ENCODE measurements at regions not wholly inside any gene's neighbourhood (a gene's known extent, or its start where the extent isn't known, plus 50 kb on each side); places are given as distances from the start of the nearest gene placed in this dataset.

DNA sequence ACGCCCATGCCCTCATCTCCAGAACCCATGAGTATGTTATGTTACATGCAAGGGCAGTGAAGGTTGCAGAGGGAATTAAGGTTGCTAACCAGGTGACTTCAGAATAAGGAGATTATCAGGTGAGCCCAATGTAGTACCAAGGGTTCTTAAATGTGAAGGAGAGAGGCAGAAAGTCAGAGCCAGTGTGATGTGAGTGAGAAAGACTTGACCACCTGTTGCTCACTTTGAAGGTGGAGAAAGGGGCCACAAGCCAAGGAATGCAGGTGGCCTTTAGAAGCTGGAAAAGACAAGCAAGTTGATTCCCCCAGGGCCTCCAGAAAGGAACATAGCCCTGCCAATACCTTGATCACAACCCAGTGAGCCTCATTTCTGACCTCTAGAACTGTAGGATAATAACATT, 84.7 kb upstream of the CLDN14 start:
- WGBS, 2 donors = 0% methylated on average over 1 of the region's 1 CpG
- Histone ChIP-seq H3K4me1 (ENCODE audit: control insufficient read depth in 1 of 2, insufficient read depth in 2 of 2, low read length in 2 of 2) (no peaks in the 10 kb centered on the region), H3K27me3 (ENCODE audit: control insufficient read depth in 1 of 2, insufficient read depth in 2 of 2, low read length in 1 of 2) (no peaks in the 10 kb centered on the region), H3K4me3 (ENCODE audit: low read length in 2 of 2) (no peak overlapping the region), H3K27ac (ENCODE audit: low read depth in 1 of 2, low read length in 2 of 2) (no peak overlapping the region), H3K9me3 (ENCODE audit: control insufficient read depth, low read length) (peaks cover 6% of the 10 kb centered on the region), H3K36me3 (ENCODE audit: control insufficient read depth in 1 of 2, insufficient read depth in 2 of 2, low read length in 1 of 2) (no peaks in the 10 kb centered on the region)
- intact Hi-C loops (cut with DNase I) = no loop called here
- DNase-seq (no peak), ATAC-seq (ENCODE audit: low FRiP score) (no peak)

DNA sequence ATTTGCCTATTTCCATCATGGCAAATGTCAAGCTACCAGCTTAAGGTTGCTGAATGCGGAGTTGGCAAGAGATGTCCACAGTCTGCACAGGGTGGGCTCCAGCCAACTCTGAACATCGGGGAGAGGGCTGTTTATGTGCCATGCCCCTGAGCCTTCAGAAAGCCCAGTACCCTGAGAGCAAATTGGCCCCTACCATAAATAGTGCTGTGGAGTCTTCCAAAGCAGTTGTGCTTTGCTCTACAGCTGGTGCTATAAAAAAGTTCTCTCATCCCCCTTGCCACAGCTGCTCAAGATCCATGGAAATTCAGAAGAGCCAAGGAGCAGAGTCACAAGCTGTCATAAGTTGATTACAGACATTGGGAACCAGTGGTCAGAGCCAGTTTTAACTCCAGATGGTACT, 85.6 kb upstream of the CLDN14 start:
- Histone ChIP-seq H3K4me1 (ENCODE audit: control insufficient read depth in 1 of 2, insufficient read depth in 2 of 2, low read length in 2 of 2) (no peaks in the 10 kb centered on the region), H3K9me3 (ENCODE audit: control insufficient read depth, low read length) (peaks cover 6% of the 10 kb centered on the region), H3K4me3 (ENCODE audit: low read length in 2 of 2) (no peak overlapping the region), H3K27ac (ENCODE audit: low read depth in 1 of 2, low read length in 2 of 2) (no peak overlapping the region), H3K27me3 (ENCODE audit: control insufficient read depth in 1 of 2, insufficient read depth in 2 of 2, low read length in 1 of 2) (no peaks in the 10 kb centered on the region), H3K36me3 (ENCODE audit: control insufficient read depth in 1 of 2, insufficient read depth in 2 of 2, low read length in 1 of 2) (no peaks in the 10 kb centered on the region)
- 82 to 86% methylated on average over 2 of the region's 2 CpGs for WGBS, 2 donors
- ATAC-seq (ENCODE audit: low FRiP score) (no peak), DNase-seq (no peak)
- intact Hi-C loops (cut with DNase I) = no loop called here

DNA sequence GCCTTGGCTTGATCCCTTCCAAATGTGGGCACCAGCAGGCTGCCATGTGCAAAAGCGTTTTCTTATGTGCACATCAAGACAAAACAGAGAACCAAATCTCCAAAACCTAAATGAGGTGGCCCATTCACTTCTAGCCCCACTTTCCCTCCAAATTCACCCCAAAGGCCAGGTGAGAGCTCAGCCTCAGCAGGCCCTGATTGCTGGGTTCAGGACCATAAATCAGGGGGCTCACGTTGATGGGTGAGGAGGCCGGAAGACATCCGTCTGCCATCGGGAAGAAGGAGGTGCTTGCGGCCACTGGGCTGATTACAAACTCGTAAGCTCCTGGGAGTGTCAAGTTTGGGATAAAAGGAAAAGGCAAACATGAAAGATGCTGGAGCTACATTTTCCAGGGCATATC, 86.7 kb upstream of the CLDN14 start:
- H3K4me1 ChIP-seq (ENCODE audit: control insufficient read depth in 1 of 2, insufficient read depth in 2 of 2, low read length in 2 of 2) = no peaks in the 10 kb centered on the region
- peaks cover 6% of the 10 kb centered on the region for H3K9me3 ChIP-seq (ENCODE audit: control insufficient read depth, low read length)
- no peak overlapping the region for H3K4me3 ChIP-seq (ENCODE audit: low read length in 2 of 2)
- intact Hi-C loops (cut with DNase I) = no loop called here
- ATAC-seq (ENCODE audit: low FRiP score) (no peak), DNase-seq (no peak)
- WGBS, 2 donors = 36 to 56% methylated on average over 7 of the region's 7 CpGs
- no peaks in the 10 kb centered on the region for H3K27me3 ChIP-seq (ENCODE audit: control insufficient read depth in 1 of 2, insufficient read depth in 2 of 2, low read length in 1 of 2)
- no peaks in the 10 kb centered on the region for H3K36me3 ChIP-seq (ENCODE audit: control insufficient read depth in 1 of 2, insufficient read depth in 2 of 2, low read length in 1 of 2)
- H3K27ac ChIP-seq (ENCODE audit: low read depth in 1 of 2, low read length in 2 of 2) = no peak overlapping the region

DNA sequence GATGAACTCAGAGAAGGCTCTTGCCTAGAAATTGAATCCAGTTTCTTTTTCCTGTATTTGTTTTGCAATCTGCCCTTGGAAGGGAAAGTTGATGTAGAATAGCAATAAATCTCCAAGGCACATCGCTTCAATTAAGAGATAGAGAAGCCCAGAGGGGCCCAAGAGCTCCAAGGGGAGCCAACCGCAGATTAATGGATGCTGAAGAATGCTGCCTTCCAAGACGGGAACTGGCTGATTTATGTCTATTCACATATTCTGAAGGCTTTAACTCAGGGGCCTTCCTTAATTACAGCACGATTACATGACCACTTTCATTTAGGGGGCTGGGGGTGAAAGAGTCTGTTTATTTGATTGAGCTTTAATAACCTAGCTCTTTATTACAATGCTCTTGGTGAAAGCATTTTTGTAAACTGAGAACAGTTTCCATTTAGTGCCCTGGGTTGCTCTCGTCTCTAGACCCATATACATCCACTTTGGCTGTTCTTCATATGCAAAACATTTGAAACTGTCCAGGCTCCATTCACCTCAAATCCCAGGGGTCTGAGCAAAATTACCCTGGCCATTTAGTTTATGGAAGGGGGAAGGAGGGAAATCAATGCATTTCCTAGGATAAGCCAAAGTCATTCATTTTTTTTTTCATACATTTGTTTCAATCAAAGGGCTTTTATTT, 87.4 kb upstream of the CLDN14 start:
- no peaks in the 10 kb centered on the region for H3K4me1 ChIP-seq (ENCODE audit: control insufficient read depth in 1 of 2, insufficient read depth in 2 of 2, low read length in 2 of 2)
- no peak overlapping the region for H3K4me3 ChIP-seq (ENCODE audit: low read length in 2 of 2)
- H3K27me3 ChIP-seq (ENCODE audit: control insufficient read depth in 1 of 2, insufficient read depth in 2 of 2, low read length in 1 of 2) = no peaks in the 10 kb centered on the region
- WGBS, 2 donors = 24 to 35% methylated on average over 5 of the region's 5 CpGs
- no peaks in the 10 kb centered on the region for H3K36me3 ChIP-seq (ENCODE audit: control insufficient read depth in 1 of 2, insufficient read depth in 2 of 2, low read length in 1 of 2)
- peaks cover 6% of the 10 kb centered on the region for H3K9me3 ChIP-seq (ENCODE audit: control insufficient read depth, low read length)
- DNase-seq (no peak), ATAC-seq (ENCODE audit: low FRiP score) (no peak)
- intact Hi-C loops (cut with DNase I) = no loop called here
- H3K27ac ChIP-seq (ENCODE audit: low read depth in 1 of 2, low read length in 2 of 2) = no peak overlapping the region

DNA sequence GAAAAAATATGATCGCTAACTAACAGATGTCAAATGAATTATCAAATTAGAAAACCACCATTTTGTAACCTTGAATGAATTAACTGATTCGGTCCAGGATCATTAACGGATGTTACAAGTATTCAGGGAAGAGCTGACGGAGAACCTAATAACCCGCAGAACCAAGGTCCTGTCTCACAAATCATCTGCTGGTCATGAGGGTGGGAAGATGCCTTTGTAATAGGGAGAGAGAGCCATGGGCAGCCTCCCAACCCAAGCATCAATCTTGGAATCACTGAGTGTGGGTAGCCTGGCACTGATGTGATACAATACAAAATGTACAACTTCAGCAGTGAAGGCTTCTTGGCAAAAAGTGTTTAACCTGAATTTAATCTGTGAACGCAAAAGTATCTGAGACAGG, 89.6 kb upstream of the CLDN14 start:
- Histone ChIP-seq H3K27me3 (ENCODE audit: control insufficient read depth in 1 of 2, insufficient read depth in 2 of 2, low read length in 1 of 2) (no peaks in the 10 kb centered on the region), H3K36me3 (ENCODE audit: control insufficient read depth in 1 of 2, insufficient read depth in 2 of 2, low read length in 1 of 2) (no peaks in the 10 kb centered on the region), H3K4me3 (ENCODE audit: low read length in 2 of 2) (no peak overlapping the region), H3K27ac (ENCODE audit: low read depth in 1 of 2, low read length in 2 of 2) (no peak overlapping the region), H3K9me3 (ENCODE audit: control insufficient read depth, low read length) (peaks cover 4% of the 10 kb centered on the region), H3K4me1 (ENCODE audit: control insufficient read depth in 1 of 2, insufficient read depth in 2 of 2, low read length in 2 of 2) (no peaks in the 10 kb centered on the region)
- ATAC-seq (ENCODE audit: low FRiP score) (no peak), DNase-seq (no peak)
- WGBS, 2 donors = 82 to 84% methylated on average over 6 of the region's 6 CpGs
- intact Hi-C loops (cut with DNase I) = no loop called here

DNA sequence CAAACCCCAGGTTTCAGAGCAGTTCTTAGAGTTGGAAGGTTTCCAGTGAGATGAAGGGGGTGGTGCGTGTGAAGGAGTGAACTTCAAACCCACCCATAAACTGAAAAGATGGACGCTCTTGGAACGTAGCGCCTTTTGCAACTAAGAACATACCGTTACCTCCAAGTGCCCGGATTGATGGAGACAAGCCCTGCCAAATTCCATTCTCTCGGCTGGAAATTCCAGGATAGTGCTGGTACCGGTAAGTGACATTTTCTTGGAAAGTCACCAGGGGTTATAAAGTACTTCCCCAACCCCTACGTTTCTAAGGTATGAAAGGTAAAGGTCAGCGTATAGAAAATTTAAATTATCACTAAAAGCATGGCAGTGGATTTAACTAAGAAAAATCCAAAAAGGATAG, 91.6 kb upstream of the CLDN14 start:
- Histone ChIP-seq H3K9me3 (ENCODE audit: control insufficient read depth, low read length) (peaks cover 3% of the 10 kb centered on the region), H3K27ac (ENCODE audit: low read depth in 1 of 2, low read length in 2 of 2) (no peak overlapping the region), H3K4me3 (ENCODE audit: low read length in 2 of 2) (no peak overlapping the region), H3K4me1 (ENCODE audit: control insufficient read depth in 1 of 2, insufficient read depth in 2 of 2, low read length in 2 of 2) (no peaks in the 10 kb centered on the region), H3K36me3 (ENCODE audit: control insufficient read depth in 1 of 2, insufficient read depth in 2 of 2, low read length in 1 of 2) (no peaks in the 10 kb centered on the region), H3K27me3 (ENCODE audit: control insufficient read depth in 1 of 2, insufficient read depth in 2 of 2, low read length in 1 of 2) (no peaks in the 10 kb centered on the region)
- intact Hi-C loops (cut with DNase I) = no loop called here
- 22 to 26% methylated on average over 10 of the region's 10 CpGs for WGBS, 2 donors
- DNase-seq (no peak), ATAC-seq (ENCODE audit: low FRiP score) (no peak)

DNA sequence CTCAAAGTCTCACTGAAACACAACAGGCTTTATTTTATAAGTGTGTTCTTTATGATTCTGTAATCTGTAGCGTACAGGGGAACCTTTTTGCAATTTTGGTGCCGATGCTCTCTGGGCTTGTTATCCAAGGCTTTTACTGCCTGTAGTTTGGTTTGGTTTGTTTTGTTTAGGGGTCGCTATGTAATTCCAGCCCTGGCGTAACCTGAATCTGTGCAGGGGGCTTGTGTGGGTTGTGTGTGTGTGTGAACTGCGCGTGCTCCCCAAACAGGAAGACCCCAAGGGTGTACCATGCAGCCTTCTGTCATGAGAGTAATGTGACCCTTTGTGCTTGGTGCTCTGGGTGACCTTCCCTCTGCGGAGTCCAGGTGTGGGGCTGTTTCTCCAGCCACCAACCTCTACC, 92.1 kb upstream of the CLDN14 start:
- ATAC-seq (ENCODE audit: low FRiP score) (no peak), DNase-seq (no peak)
- intact Hi-C loops (cut with DNase I) = no loop called here
- H3K27me3 ChIP-seq (ENCODE audit: control insufficient read depth in 1 of 2, insufficient read depth in 2 of 2, low read length in 1 of 2) = no peaks in the 10 kb centered on the region
- no peaks in the 10 kb centered on the region for H3K4me1 ChIP-seq (ENCODE audit: control insufficient read depth in 1 of 2, insufficient read depth in 2 of 2, low read length in 2 of 2)
- H3K36me3 ChIP-seq (ENCODE audit: control insufficient read depth in 1 of 2, insufficient read depth in 2 of 2, low read length in 1 of 2) = no peaks in the 10 kb centered on the region
- H3K27ac ChIP-seq (ENCODE audit: low read depth in 1 of 2, low read length in 2 of 2) = no peak overlapping the region
- 40 to 57% methylated on average over 7 of the region's 7 CpGs for WGBS, 2 donors
- H3K4me3 ChIP-seq (ENCODE audit: low read length in 2 of 2) = no peak overlapping the region
- peaks cover 3% of the 10 kb centered on the region for H3K9me3 ChIP-seq (ENCODE audit: control insufficient read depth, low read length)

DNA sequence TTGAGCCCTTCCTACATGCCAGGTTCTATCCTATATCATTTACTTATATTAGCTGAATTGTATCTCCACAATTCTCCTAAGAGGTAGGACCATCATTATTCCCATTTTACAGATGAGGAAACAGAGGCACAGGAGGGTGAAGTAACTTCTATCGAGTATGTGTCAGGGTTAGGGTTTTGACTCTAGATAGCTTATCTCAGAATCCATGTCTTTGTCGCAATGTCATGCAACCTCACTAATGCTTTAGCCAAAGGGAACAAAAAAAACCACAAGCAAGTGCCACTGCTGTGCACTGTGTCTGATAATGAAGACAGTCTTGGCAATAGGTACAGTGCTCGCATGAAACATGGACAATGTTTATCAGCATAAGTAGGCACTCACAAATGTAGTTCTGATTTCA, 95.4 kb upstream of the CLDN14 start:
- Histone ChIP-seq H3K27me3 (ENCODE audit: control insufficient read depth in 1 of 2, insufficient read depth in 2 of 2, low read length in 1 of 2) (peaks cover 0 to 3% of the 10 kb centered on the region in 2 donors), H3K4me1 (ENCODE audit: control insufficient read depth in 1 of 2, insufficient read depth in 2 of 2, low read length in 2 of 2) (no peaks in the 10 kb centered on the region), H3K9me3 (ENCODE audit: control insufficient read depth, low read length) (peaks cover 4% of the 10 kb centered on the region), H3K4me3 (ENCODE audit: low read length in 2 of 2) (no peak overlapping the region), H3K27ac (ENCODE audit: low read depth in 1 of 2, low read length in 2 of 2) (no peak overlapping the region), H3K36me3 (ENCODE audit: control insufficient read depth in 1 of 2, insufficient read depth in 2 of 2, low read length in 1 of 2) (no peaks in the 10 kb centered on the region)
- ATAC-seq (ENCODE audit: low FRiP score) (no peak), DNase-seq (no peak)
- 77 to 85% methylated on average over 3 of the region's 3 CpGs for WGBS, 2 donors
- intact Hi-C loops (cut with DNase I) = no loop called here

DNA sequence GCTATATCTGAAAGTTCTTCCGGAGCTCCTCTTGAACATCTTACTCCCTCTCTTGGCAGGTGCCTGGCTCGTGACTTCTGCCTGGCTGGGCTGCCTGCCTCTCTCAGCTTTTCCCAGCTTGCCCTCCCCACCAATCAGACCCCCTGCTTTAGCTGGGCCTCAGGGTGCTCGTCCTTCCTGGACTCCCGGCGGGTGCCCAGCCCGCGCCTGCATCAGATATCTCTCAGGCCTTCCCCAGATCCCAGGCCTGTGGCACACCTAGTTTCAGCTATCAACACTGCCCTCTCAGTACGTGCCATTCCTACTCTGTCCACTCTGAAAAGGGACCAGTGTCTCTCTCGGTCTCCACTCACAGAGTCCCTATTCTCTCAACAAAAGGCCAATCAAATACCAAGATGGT, 96.5 kb upstream of the CLDN14 start:
- Histone ChIP-seq H3K9me3 (ENCODE audit: control insufficient read depth, low read length) (peaks cover 4% of the 10 kb centered on the region), H3K4me3 (ENCODE audit: low read length in 2 of 2) (no peak overlapping the region), H3K27ac (ENCODE audit: low read depth in 1 of 2, low read length in 2 of 2) (no peak overlapping the region), H3K4me1 (ENCODE audit: control insufficient read depth in 1 of 2, insufficient read depth in 2 of 2, low read length in 2 of 2) (no peaks in the 10 kb centered on the region), H3K36me3 (ENCODE audit: control insufficient read depth in 1 of 2, insufficient read depth in 2 of 2, low read length in 1 of 2) (no peaks in the 10 kb centered on the region), H3K27me3 (ENCODE audit: control insufficient read depth in 1 of 2, insufficient read depth in 2 of 2, low read length in 1 of 2) (peaks cover 0 to 3% of the 10 kb centered on the region in 2 donors)
- ATAC-seq (ENCODE audit: low FRiP score) (no peak), DNase-seq (no peak)
- WGBS, 2 donors = 87 to 90% methylated on average over 9 of the region's 9 CpGs
- intact Hi-C loops (cut with DNase I) = no loop called here

All from aorta (tissue), 5 donors.